Uterus (tissue), 2 donors: ENCODE measurements at regions not wholly inside any gene's neighbourhood (a gene's known extent, or its start where the extent isn't known, plus 50 kb on each side); places are given as distances from the start of the nearest gene placed in this dataset.

Experiments
- CTCF ChIP-seq, 4 experiments: fragments of 200-600 bp in 2 of 4; fragments of 450-650 bp in 2 of 4; sonication (generic) in 2 of 4; IDR thresholded peaks; one replicate each; pipeline ENCODE4 v1.5.1; 2016 to 2019; ENCODE audit warnings: antibody characterized with exemption in 4 of 4, mild to moderate bottlenecking in 2 of 4, moderate library complexity in 1 of 4
- POLR2A ChIP-seq, 2 donors: fragments of 450-650 bp; IDR thresholded peaks; one replicate each; pipeline ENCODE4 v1.6.1; 2016; ENCODE audit warnings: antibody characterized with exemption in 2 of 2, mild to moderate bottlenecking in 1 of 2, moderate library complexity in 1 of 2

GRCh38 chr4:89549907-89550306, 242.3 kb upstream of the GPRIN3 start:
- no peak for TF ChIP-seq POLR2A (IDR thresholded peaks at IDR 0.05)
- TF ChIP-seq CTCF (IDR thresholded peaks at IDR 0.05) = no peak
